ENCODE measurements at regions not wholly inside any gene's neighbourhood (a gene's known extent, or its start where the extent isn't known, plus 50 kb on each side); places are given as distances from the start of the nearest gene placed in this dataset.

GRCh38 chr1:181187337-181188126, 99.0 kb downstream of the IER5 start:
- TF ChIP-seq FOSL2 (CRISPR knock-in tag; IDR thresholded peaks at IDR 0.05): no peak
- TF ChIP-seq E2F5 (CRISPR knock-in tag; conservative IDR thresholded peaks at IDR 0.05): no peak
- no peak for TF ChIP-seq CHD4 (IDR thresholded peaks at IDR 0.05; ENCODE audit: borderline replicate concordance, low read length)
